ENCODE measurements at regions not wholly inside any gene's neighbourhood (a gene's known extent, or its start where the extent isn't known, plus 50 kb on each side); places are given as distances from the start of the nearest gene placed in this dataset.

GRCh38 chr2:12251749-12252148, 465.0 kb upstream of the TRIB2 start:
- Histone ChIP-seq H3K9me1 (ENCODE audit: control insufficient read depth, extremely low read depth, insufficient read depth, low read length) (no peaks in the 10 kb centered on the region), H3K4me3 (ENCODE audit: control insufficient read depth in 2 of 3, extremely low read depth in 1 of 3, insufficient read depth in 2 of 3, low read depth in 1 of 3, low read length in 3 of 3) (no peak overlapping the region), H3K27me3 (ENCODE audit: control insufficient read depth, extremely low read depth, insufficient read depth, low read length) (no peaks in the 10 kb centered on the region), H3K4me2 (ENCODE audit: control insufficient read depth, extremely low read depth, insufficient read depth, low read depth, low read length) (no peak overlapping the region), H3K27ac (ENCODE audit: control insufficient read depth, insufficient read depth, low read length) (no peak overlapping the region), H3K9ac (ENCODE audit: control insufficient read depth, extremely low read depth, insufficient read depth, low read length) (no peak overlapping the region), H3K36me3 (ENCODE audit: control insufficient read depth in 2 of 2, extremely low read depth in 1 of 2, insufficient read depth in 2 of 2, low read length in 2 of 2) (no peaks in the 10 kb centered on the region), H3K9me3 (ENCODE audit: control insufficient read depth, low read depth, low read length) (no peaks in the 10 kb centered on the region), H4K20me1 (ENCODE audit: control insufficient read depth, extremely low read depth, insufficient read depth, low read length) (no peaks in the 10 kb centered on the region), H3K4me1 (ENCODE audit: control insufficient read depth, extremely low read depth, insufficient read depth, low read length) (no peaks in the 10 kb centered on the region), H3K79me2 (ENCODE audit: control insufficient read depth, insufficient read depth, low read length) (no peaks in the 10 kb centered on the region), H2AFZ (ENCODE audit: control insufficient read depth, low read length) (no peak overlapping the region)
- TF ChIP-seq CTCF (optimal IDR thresholded peaks at IDR 0.05 in 1 of 3, IDR thresholded peaks at IDR 0.05 in 1 of 3, conservative IDR thresholded peaks at IDR 0.05 in 1 of 3; ENCODE audit: extremely low read depth in 1 of 3, insufficient read depth in 2 of 3, low read length in 3 of 3): no peak
- no peak for TF ChIP-seq EZH2 (IDR thresholded peaks at IDR 0.05; ENCODE audit: low read length)
- DNase-seq (ENCODE audit: low read depth, low spot score) (no peak), FAIRE-seq (no peak)
- dilution Hi-C loops (cut with MboI; ENCODE audit: extremely low pct_ligation_motif_present, low sequenced_read_pairs): no loop called here

- H3K27me3 ChIP-seq (ENCODE audit: control insufficient read depth, extremely low read depth, insufficient read depth, low read length): no peaks in the 10 kb centered on the region
- H4K20me1 ChIP-seq (ENCODE audit: control insufficient read depth, extremely low read depth, insufficient read depth, low read length): no peaks in the 10 kb centered on the region
- no peak for TF ChIP-seq CTCF (optimal IDR thresholded peaks at IDR 0.05 in 1 of 3, IDR thresholded peaks at IDR 0.05 in 1 of 3, conservative IDR thresholded peaks at IDR 0.05 in 1 of 3; ENCODE audit: extremely low read depth in 1 of 3, insufficient read depth in 2 of 3, low read length in 3 of 3)
- no peak for TF ChIP-seq EZH2 (IDR thresholded peaks at IDR 0.05; ENCODE audit: low read length)
- FAIRE-seq: no peak
- no peaks in the 10 kb centered on the region for H3K79me2 ChIP-seq (ENCODE audit: control insufficient read depth, insufficient read depth, low read length)
- dilution Hi-C loops (cut with MboI; ENCODE audit: extremely low pct_ligation_motif_present, low sequenced_read_pairs): no loop called here
- no peak overlapping the region for H3K27ac ChIP-seq (ENCODE audit: control insufficient read depth, insufficient read depth, low read length)
- H3K4me3 ChIP-seq (ENCODE audit: control insufficient read depth in 2 of 3, extremely low read depth in 1 of 3, insufficient read depth in 2 of 3, low read depth in 1 of 3, low read length in 3 of 3): no peak overlapping the region
- no peak for DNase-seq (ENCODE audit: low read depth, low spot score)
- no peaks in the 10 kb centered on the region for H3K9me1 ChIP-seq (ENCODE audit: control insufficient read depth, extremely low read depth, insufficient read depth, low read length)
- H2AFZ ChIP-seq (ENCODE audit: control insufficient read depth, low read length): no peak overlapping the region
- H3K4me2 ChIP-seq (ENCODE audit: control insufficient read depth, extremely low read depth, insufficient read depth, low read depth, low read length): no peak overlapping the region
- H3K9me3 ChIP-seq (ENCODE audit: control insufficient read depth, low read depth, low read length): no peaks in the 10 kb centered on the region
- H3K36me3 ChIP-seq (ENCODE audit: control insufficient read depth in 2 of 2, extremely low read depth in 1 of 2, insufficient read depth in 2 of 2, low read length in 2 of 2): no peaks in the 10 kb centered on the region
- no peak overlapping the region for H3K9ac ChIP-seq (ENCODE audit: control insufficient read depth, extremely low read depth, insufficient read depth, low read length)
- no peaks in the 10 kb centered on the region for H3K4me1 ChIP-seq (ENCODE audit: control insufficient read depth, extremely low read depth, insufficient read depth, low read length)
Measured at GRCh38 chr2:12253167-12253778, 463.5 kb upstream of the TRIB2 start.
